ENCODE measurements at regions not wholly inside any gene's neighbourhood (a gene's known extent, or its start where the extent isn't known, plus 50 kb on each side); places are given as distances from the start of the nearest gene placed in this dataset.

DNA sequence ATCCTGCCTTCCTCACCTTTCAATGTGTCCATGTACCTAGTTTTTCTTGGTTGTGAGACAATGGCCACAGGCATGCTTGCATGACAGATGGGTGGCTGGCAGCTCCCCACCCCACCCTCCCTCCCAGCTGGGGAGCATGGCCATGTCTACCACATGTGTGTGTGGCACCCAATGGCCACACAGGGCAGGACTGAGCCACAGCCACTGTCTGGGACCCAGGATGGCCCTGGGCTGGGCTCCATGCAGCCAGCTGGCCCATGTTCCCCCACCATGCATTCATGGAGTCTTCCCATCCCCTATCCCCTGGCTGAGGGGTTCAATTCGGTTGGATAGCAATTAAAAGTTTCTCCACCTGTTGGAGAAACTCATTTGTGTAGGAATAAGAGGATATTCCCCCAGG, 566.0 kb upstream of the USP15 start:
- H3K9ac ChIP-seq: no peak overlapping the region
- no peaks in the 10 kb centered on the region for H3K4me1 ChIP-seq (ENCODE audit: low read depth, poor library complexity, severe bottlenecking)
- no peak overlapping the region for H3K4me3 ChIP-seq (IDR thresholded peaks at IDR 0.05; ENCODE audit: insufficient read depth, low read depth, low read length)
- no peaks in the 10 kb centered on the region for H3K27me3 ChIP-seq (ENCODE audit: insufficient read depth, low read depth)
- H2AFZ ChIP-seq (ENCODE audit: low read depth): no peak overlapping the region
- no peaks in the 10 kb centered on the region for H3K36me3 ChIP-seq (ENCODE audit: insufficient read depth)
- H3K4me2 ChIP-seq: no peak overlapping the region
- no peak overlapping the region for H3K27ac ChIP-seq
- TF ChIP-seq, protein P1, sequence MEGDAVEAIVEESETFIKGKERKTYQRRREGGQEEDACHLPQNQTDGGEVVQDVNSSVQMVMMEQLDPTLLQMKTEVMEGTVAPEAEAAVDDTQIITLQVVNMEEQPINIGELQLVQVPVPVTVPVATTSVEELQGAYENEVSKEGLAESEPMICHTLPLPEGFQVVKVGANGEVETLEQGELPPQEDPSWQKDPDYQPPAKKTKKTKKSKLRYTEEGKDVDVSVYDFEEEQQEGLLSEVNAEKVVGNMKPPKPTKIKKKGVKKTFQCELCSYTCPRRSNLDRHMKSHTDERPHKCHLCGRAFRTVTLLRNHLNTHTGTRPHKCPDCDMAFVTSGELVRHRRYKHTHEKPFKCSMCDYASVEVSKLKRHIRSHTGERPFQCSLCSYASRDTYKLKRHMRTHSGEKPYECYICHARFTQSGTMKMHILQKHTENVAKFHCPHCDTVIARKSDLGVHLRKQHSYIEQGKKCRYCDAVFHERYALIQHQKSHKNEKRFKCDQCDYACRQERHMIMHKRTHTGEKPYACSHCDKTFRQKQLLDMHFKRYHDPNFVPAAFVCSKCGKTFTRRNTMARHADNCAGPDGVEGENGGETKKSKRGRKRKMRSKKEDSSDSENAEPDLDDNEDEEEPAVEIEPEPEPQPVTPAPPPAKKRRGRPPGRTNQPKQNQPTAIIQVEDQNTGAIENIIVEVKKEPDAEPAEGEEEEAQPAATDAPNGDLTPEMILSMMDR (conservative IDR thresholded peaks at IDR 0.05; ENCODE audit: low read depth, low read length): no peak
- H4K20me1 ChIP-seq (ENCODE audit: insufficient read depth): no peaks in the 10 kb centered on the region
- H3K79me2 ChIP-seq (ENCODE audit: insufficient read depth, low read depth): no peaks in the 10 kb centered on the region

DNA sequence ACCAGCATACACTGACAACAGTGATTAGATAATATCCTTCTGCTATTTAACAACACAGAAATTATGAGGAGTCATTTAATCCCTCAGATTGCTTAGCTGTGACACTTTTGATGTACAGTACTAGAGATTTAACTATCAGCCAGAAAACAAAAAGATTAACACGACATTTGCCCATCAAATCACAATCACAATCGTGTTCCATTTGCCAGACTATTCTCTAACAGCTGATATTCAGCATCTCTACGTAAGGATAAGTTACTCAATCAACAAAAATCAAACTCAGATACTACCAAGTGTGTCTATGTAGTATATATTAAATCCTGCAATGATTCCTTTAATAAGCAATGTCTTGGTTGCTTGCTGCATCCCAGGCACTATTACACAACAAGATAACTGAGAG, 558.7 kb upstream of the USP15 start:
- H3K4me3 ChIP-seq (IDR thresholded peaks at IDR 0.05; ENCODE audit: insufficient read depth, low read depth, low read length): no peak overlapping the region
- TF ChIP-seq, protein P1 (conservative IDR thresholded peaks at IDR 0.05; ENCODE audit: low read depth, low read length): no peak
- H3K27ac ChIP-seq: no peak overlapping the region
- no peak overlapping the region for H3K9ac ChIP-seq
- no peaks in the 10 kb centered on the region for H3K27me3 ChIP-seq (ENCODE audit: insufficient read depth, low read depth)
- no peaks in the 10 kb centered on the region for H3K79me2 ChIP-seq (ENCODE audit: insufficient read depth, low read depth)
- H4K20me1 ChIP-seq (ENCODE audit: insufficient read depth): no peaks in the 10 kb centered on the region
- no peak overlapping the region for H3K4me2 ChIP-seq
- H2AFZ ChIP-seq (ENCODE audit: low read depth): no peak overlapping the region
- no peaks in the 10 kb centered on the region for H3K36me3 ChIP-seq (ENCODE audit: insufficient read depth)
- H3K4me1 ChIP-seq (ENCODE audit: low read depth, poor library complexity, severe bottlenecking): no peaks in the 10 kb centered on the region

DNA sequence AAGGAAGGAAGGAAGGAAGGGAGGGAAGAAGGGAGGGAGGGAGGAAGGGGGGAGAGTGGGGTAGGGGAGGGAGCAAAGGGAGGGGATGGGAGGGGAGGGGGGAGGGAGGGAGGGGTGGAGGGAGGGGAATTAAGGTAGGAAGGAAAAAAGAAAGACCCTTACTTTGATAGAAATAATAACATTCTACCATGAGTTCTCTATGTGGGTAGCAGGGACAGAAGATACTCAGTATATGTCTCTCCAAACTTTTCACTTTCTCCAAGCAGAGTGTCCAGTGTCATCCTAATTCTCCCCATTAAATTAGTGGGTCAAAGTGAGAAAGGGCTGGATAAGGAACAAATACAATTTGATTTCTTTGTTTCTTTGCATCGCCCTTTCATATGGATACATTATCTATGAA, 553.4 kb upstream of the USP15 start:
- Histone ChIP-seq H3K27ac (no peak overlapping the region), H3K9ac (no peak overlapping the region), H3K36me3 (ENCODE audit: insufficient read depth) (no peaks in the 10 kb centered on the region), H3K4me2 (no peak overlapping the region), H3K4me3 (IDR thresholded peaks at IDR 0.05; ENCODE audit: insufficient read depth, low read depth, low read length) (no peak overlapping the region), H3K27me3 (ENCODE audit: insufficient read depth, low read depth) (no peaks in the 10 kb centered on the region), H2AFZ (ENCODE audit: low read depth) (no peak overlapping the region), H3K4me1 (ENCODE audit: low read depth, poor library complexity, severe bottlenecking) (no peaks in the 10 kb centered on the region), H4K20me1 (ENCODE audit: insufficient read depth) (no peaks in the 10 kb centered on the region), H3K79me2 (ENCODE audit: insufficient read depth, low read depth) (no peaks in the 10 kb centered on the region)
- TF ChIP-seq, protein P1 (conservative IDR thresholded peaks at IDR 0.05; ENCODE audit: low read depth, low read length): no peak

DNA sequence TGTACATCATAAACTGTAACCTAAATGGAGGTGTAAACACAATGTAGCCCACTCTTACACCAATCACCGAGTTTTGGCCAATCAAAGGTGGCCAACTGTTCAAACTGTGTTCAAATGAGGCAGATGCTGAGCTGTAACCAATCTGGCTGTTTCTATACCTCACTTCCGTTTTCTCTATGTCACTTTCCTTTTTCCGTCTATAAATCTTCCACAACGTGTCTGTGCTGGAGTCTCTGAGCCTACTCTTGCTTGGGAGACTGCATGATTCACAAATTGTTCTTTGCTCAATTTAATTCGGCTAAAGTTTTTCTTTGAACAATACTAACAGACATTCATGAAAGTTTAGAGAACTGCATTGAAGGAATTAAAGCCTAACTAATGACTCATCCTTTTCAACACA, 547.1 kb upstream of the USP15 start:
- no peak overlapping the region for H3K9ac ChIP-seq
- no peak overlapping the region for H3K27ac ChIP-seq
- H4K20me1 ChIP-seq (ENCODE audit: insufficient read depth): no peaks in the 10 kb centered on the region
- no peak overlapping the region for H3K4me3 ChIP-seq (IDR thresholded peaks at IDR 0.05; ENCODE audit: insufficient read depth, low read depth, low read length)
- TF ChIP-seq, protein P1 (conservative IDR thresholded peaks at IDR 0.05; ENCODE audit: low read depth, low read length): no peak
- no peaks in the 10 kb centered on the region for H3K36me3 ChIP-seq (ENCODE audit: insufficient read depth)
- no peak overlapping the region for H2AFZ ChIP-seq (ENCODE audit: low read depth)
- no peaks in the 10 kb centered on the region for H3K79me2 ChIP-seq (ENCODE audit: insufficient read depth, low read depth)
- H3K4me1 ChIP-seq (ENCODE audit: low read depth, poor library complexity, severe bottlenecking): no peaks in the 10 kb centered on the region
- H3K4me2 ChIP-seq: no peak overlapping the region
- no peaks in the 10 kb centered on the region for H3K27me3 ChIP-seq (ENCODE audit: insufficient read depth, low read depth)

DNA sequence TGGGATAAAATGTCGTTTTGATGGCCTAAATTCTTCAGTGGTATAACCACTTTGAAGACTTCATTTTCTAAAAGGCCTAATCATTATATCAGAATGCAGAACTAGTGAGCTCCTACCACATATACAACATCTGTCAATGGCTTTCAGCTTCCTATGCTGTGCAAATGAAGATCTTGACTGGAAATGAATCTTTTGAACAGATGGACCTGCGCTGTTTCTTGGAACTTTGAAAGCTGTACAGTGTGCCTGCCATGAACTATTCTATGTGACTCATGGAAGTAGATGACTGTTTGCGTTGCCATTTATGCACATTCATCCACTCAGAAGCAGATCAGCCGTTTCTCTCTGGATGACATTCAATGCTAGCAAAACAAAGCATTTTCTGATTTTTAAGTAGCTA, 542.2 kb upstream of the USP15 start:
- no peaks in the 10 kb centered on the region for H3K36me3 ChIP-seq (ENCODE audit: insufficient read depth)
- no peaks in the 10 kb centered on the region for H3K4me1 ChIP-seq (ENCODE audit: low read depth, poor library complexity, severe bottlenecking)
- H3K27ac ChIP-seq: no peak overlapping the region
- H4K20me1 ChIP-seq (ENCODE audit: insufficient read depth): no peaks in the 10 kb centered on the region
- no peak overlapping the region for H2AFZ ChIP-seq (ENCODE audit: low read depth)
- no peak overlapping the region for H3K4me3 ChIP-seq (IDR thresholded peaks at IDR 0.05; ENCODE audit: insufficient read depth, low read depth, low read length)
- no peaks in the 10 kb centered on the region for H3K79me2 ChIP-seq (ENCODE audit: insufficient read depth, low read depth)
- no peaks in the 10 kb centered on the region for H3K27me3 ChIP-seq (ENCODE audit: insufficient read depth, low read depth)
- H3K9ac ChIP-seq: no peak overlapping the region
- TF ChIP-seq, protein P1 (conservative IDR thresholded peaks at IDR 0.05; ENCODE audit: low read depth, low read length): no peak
- H3K4me2 ChIP-seq: no peak overlapping the region
